ENCODE measurements at regions not wholly inside any gene's neighbourhood (a gene's known extent, or its start where the extent isn't known, plus 50 kb on each side); places are given as distances from the start of the nearest gene placed in this dataset.
"Not testable (repeated sequence)": the region's sequence is repeated elsewhere in the genome, so short reads cannot be mapped to it uniquely, and the experiment has no call there.

DNA sequence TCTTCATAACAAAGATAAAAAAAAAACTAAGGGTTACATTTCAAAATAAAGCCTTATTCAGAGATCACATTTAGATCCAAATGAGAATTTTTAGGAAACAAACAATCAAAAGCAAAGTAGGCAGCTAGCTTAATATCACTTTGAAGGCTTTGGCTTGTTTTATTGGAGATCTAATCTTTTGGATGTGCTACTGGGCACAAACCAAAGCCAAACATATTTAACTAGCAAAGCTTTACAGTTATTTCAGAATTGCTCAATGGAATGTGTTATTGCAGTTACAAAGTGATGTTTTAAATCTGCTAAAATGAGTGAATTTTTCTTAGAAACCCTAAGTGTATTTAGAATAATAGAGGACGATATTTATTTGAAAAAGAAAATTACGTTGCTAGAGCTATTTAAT, 114.7 kb upstream of the KLHL1 start:
- no peak for DNase-seq

DNA sequence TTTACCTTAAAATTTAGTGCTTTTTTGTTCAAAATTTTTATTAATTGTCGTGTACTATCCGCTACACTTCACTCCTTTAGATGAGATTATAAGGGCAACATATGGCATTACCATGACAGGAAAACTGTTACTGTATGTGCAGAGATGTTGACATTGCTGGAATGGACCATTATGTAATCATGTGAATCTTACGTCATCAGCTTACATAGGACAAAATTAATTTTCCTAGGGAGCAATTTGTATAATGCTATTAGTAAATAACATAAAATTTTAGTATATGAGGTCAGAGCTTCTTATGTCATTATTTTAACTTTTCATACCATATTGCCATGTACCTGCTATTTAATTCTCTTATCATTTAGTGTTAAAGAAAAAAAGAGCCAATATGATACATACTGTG, 110.4 kb upstream of the KLHL1 start:
- DNase-seq = no peak

DNA sequence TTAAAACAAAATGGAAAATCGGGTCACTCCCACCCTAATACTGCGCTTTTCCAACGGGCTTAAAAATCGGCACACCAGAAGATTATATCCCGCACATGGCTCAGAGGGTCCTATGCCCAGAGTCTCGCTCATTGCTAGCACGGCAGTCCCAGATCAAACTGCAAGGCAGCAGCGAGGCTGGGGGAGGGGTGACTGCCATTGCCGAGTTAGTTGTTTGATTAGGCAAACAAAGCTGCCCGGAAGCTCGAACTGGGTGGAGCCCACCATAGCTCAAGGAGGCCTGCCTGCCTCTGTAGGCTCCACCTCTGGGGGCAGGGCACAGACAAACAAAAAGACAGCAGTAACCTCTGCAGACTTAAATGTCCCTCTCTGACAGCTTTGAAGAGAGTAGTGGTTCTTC, 100.7 kb upstream of the KLHL1 start:
- DNase-seq = not testable (repeated sequence)

DNA sequence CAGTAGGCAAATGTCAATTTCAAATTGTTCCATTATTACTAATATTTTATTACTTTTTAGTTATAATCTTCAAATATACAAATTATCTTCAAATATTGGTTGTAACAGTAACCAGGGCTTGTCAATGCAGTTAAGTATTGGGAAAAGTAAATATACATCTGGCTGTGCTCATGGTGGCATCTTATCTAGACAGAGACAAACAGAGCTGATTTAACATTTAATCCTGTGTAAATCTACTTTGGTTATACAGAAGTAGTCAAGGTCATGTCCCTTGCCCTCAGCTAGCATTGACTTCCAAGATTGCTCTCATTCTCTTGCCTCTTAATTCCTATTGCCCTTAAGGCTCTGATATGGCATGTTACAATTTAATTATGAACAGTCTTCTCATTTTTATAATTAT, 98.4 kb upstream of the KLHL1 start:
- DNase-seq = no peak

DNA sequence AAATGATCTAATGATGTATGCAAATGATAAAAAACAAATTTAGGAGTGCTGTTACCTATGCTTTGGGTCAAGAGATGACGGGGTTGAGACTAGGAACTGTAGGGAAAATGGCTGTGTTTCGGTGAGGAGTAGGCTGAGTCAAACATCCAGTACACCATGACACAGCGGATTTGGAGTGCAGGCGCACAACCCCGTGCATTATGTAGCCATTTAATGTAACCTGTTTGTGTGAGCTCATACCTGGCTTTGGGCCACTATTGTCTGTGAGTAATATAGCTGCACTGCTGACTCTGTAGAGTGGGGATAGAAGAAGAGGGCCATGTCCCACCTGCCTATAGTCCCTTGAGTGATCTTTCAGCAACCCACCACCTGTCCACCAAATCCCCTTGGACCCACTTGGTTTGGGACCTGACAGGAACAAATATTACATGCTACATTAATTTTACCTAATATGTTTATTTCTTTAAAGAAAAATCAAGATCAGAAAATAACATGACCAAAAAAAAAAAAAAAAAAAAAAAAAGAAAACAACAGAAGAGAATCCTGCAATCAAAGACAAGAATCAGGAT, 95.5 kb upstream of the KLHL1 start:
- no peak for DNase-seq

DNA sequence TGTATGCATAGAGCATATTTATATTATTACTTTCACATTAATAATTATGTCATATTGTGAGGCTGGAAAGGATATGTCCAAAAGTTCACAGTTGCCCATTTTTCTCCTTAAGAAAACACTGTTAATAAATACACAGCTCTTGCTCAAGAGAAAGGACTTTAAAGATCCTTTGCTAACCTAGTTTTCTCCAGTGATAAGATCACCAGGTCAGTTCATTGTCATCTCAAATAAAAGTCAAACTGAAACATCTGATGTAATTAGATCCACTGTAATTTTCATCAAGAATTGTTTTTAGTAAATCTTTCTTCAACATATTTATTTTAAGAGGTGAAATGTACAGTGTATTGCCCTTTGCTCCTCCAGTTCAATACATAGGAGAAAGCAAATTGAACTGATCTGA, 82.8 kb upstream of the KLHL1 start:
- no peak for DNase-seq

DNA sequence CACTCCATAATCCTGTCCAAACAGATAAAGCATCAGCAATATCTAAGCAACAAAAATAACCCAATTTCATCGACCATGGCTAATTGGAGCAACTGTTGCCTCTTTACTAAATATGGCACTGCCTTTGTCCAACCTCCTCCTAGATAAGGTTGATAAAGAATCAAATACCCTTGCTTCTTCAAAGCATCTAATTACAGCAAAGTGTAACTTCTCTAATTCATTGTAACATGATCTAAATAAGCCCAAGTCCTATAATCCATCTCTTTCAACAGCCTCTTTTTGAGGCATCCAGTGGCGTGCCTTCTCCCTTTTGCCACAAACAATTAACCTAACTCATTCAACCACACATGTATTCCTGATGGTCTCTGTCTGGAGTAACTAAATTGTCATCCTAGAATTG, 81.7 kb upstream of the KLHL1 start:
- no peak for DNase-seq

DNA sequence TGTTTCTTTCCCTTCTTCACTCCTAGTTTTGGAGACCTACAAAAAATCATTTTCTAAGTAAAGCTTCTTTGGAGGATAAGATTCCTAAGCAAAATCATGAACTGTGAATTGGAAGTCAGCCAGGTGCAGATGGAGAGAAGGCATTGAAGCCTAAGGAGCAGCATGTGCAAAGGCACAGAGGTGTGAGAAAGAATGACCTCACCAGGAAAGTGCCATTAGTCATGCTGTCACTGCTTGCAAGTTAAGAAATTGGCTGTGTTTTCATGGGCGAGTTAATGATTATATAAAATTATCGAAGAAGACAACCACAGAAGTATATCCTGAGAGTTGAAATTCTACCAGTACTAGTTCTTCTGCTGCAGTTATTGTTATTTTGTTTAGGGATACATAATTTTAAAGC, 80.3 kb upstream of the KLHL1 start:
- no peak for DNase-seq

DNA sequence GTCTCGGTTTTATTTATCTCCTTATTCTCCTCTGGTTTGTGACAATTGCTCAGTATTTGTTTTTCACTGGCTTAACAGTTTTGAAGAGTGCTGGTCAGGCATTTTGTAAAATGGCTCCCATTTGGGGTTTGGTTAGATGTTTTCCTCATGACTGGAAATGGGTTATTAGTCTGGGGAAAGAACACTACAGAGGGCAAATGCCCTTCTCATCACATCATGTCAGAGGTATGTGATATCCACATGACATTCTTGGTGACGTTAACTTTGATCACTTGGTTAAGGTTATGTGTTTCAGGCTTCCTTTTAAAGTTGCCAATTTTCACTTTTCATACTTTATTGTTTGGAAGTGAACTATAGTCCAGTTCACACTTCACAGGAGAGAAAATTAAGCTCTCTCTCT, 74.8 kb upstream of the KLHL1 start:
- no peak for DNase-seq
